ENCODE measurements at regions not wholly inside any gene's neighbourhood (a gene's known extent, or its start where the extent isn't known, plus 50 kb on each side); places are given as distances from the start of the nearest gene placed in this dataset.

- TF ChIP-seq CTCF (IDR thresholded peaks at IDR 0.05) (no peak), POLR2A (IDR thresholded peaks at IDR 0.05) (no peak)
Measured at GRCh38 chr13:50707628-50708027, 135.9 kb downstream of the DLEU7 start.
